CD8-positive, alpha-beta memory T cell (primary cell): ENCODE measurements at regions not wholly inside any gene's neighbourhood (a gene's known extent, or its start where the extent isn't known, plus 50 kb on each side); places are given as distances from the start of the nearest gene placed in this dataset.

ENCODE experiments used
- CTCF ChIA-PET: fragments of 350-600 bp; sonication (Branson Sonifier 250); formaldehyde crosslinking; loops from one replicate; lab custom pipeline; 2021; ENCODE audit warnings: antibody characterized with exemption; lab: Charles Lee
- POLR2A ChIA-PET: fragments of 350-600 bp; sonication (Branson Sonifier 250); formaldehyde crosslinking; loops from one replicate; lab custom pipeline; 2021; ENCODE audit warnings: antibody characterized with exemption; lab: Charles Lee
- DNase-seq, 5 donors: peaks; one replicate each; pipeline versions ENCODE4 v3.0.0 to v3.0.0-alpha.2; 2020 to 2022; ENCODE audit warnings: mixed read lengths in 1 of 5
- H3K27ac ChIP-seq: one replicate; pipeline ENCODE4 v1.7.0; 2013; ENCODE audit warnings: low read depth, mild to moderate bottlenecking, low read length, moderate library complexity
- H3K27me3 ChIP-seq: 2 replicates; pipeline ENCODE4 v1.7.0; 2013; ENCODE audit warnings: low read length, mild to moderate bottlenecking; ENCODE audit not compliant: insufficient read depth, poor library complexity, severe bottlenecking
- H3K36me3 ChIP-seq: 2 replicates; pipeline ENCODE4 v1.7.0; 2013; ENCODE audit warnings: mild to moderate bottlenecking, low read length, moderate library complexity; ENCODE audit not compliant: insufficient read depth
- H3K4me1 ChIP-seq: 2 replicates; pipeline ENCODE4 v1.7.0; 2013; ENCODE audit warnings: mild to moderate bottlenecking, low read length, moderate library complexity; ENCODE audit not compliant: insufficient read depth
- H3K4me3 ChIP-seq: 2 replicates; pipeline ENCODE4 v1.7.0; 2013; ENCODE audit warnings: mild to moderate bottlenecking, low read length
- H3K9me3 ChIP-seq: 2 replicates; pipeline ENCODE4 v1.7.0; 2013; ENCODE audit warnings: mild to moderate bottlenecking, low read length
- H3K27ac Mint-ChIP-seq, 8 donors: one replicate each; pipeline ENCODE4 v1.8.0; 2020 to 2021; ENCODE audit warnings: mixed read lengths in 8 of 8, mild to moderate bottlenecking in 6 of 8, inconsistent platforms in 3 of 8, moderate library complexity in 3 of 8
- H3K27me3 Mint-ChIP-seq, 2 donors: one replicate each; pipeline ENCODE4 v1.8.0; 2020 to 2021; ENCODE audit warnings: mixed read lengths in 2 of 2, mild to moderate bottlenecking in 1 of 2, moderate library complexity in 1 of 2
- H3K36me3 Mint-ChIP-seq, 3 donors: one replicate each; pipeline ENCODE4 v1.8.0; 2020 to 2021; ENCODE audit warnings: mixed read lengths in 3 of 3, inconsistent platforms in 1 of 3, mild to moderate bottlenecking in 1 of 3
- H3K4me1 Mint-ChIP-seq, 3 donors: one replicate each; pipeline ENCODE4 v1.8.0; 2020 to 2021; ENCODE audit warnings: mixed read lengths in 3 of 3, inconsistent platforms in 1 of 3, mild to moderate bottlenecking in 1 of 3
- H3K4me3 Mint-ChIP-seq, 7 donors: one replicate each; pipeline ENCODE4 v1.8.0; 2020 to 2021; ENCODE audit warnings: mixed read lengths in 7 of 7, mild to moderate bottlenecking in 6 of 7, moderate library complexity in 4 of 7, inconsistent platforms in 2 of 7
- H3K9me3 Mint-ChIP-seq, 5 donors: one replicate each; pipeline ENCODE4 v1.8.0; 2020 to 2022; ENCODE audit warnings: mixed read lengths in 5 of 5, mild to moderate bottlenecking in 3 of 5, moderate library complexity in 2 of 5, inconsistent platforms in 1 of 5

DNA sequence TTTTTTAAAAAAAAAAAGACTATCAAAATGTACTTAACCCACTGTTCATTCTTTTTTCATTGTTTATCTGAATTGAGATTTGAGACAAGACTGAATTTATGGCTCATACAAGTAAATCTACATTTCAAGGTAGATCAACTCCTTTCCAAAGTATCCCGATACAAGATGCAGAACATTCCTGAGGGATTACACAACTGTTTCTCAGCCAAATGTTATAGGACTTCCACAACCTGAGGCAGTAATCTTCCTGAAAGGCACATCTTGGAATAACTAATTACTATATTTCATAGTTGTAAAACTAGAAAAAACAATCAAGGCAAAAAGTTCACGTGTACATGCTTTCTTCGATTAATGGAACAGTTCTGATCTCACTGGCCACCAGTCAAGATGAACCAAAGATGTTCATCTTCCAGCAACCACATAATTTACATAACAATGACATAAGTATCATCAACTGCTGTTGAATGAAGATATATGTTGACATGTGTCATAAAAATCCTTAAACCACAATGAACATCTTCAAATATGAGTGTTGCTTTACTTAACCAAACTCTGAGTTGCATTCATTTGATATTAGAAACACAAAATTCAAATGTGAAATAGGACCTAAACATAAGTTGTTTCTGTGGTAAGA is 225.2 kb upstream of the DKK2 start:
- Histone ChIP-seq H3K9me3 (no peaks in the 10 kb centered on the region), H3K27ac (no peak overlapping the region), H3K27me3 (no peaks in the 10 kb centered on the region), H3K4me3 (no peak overlapping the region), H3K36me3 (no peaks in the 10 kb centered on the region), H3K4me1 (no peaks in the 10 kb centered on the region)
- H3K27ac Mint-ChIP-seq: no peak overlapping the region
- CTCF ChIA-PET: no interaction called here
- no peaks in the 10 kb centered on the region for H3K4me1 Mint-ChIP-seq
- no peak for DNase-seq
- no peak overlapping the region for H3K4me3 Mint-ChIP-seq
- H3K27me3 Mint-ChIP-seq: no peaks in the 10 kb centered on the region
- no peaks in the 10 kb centered on the region for H3K36me3 Mint-ChIP-seq
- H3K9me3 Mint-ChIP-seq: peaks cover 0 to 7% (median 0%) of the 10 kb centered on the region in 5 donors
- POLR2A ChIA-PET: no interaction called here

- H3K4me1 ChIP-seq: no peaks in the 10 kb centered on the region
- Mint-ChIP-seq H3K27ac (no peak overlapping the region), H3K4me3 (no peak overlapping the region), H3K27me3 (no peaks in the 10 kb centered on the region), H3K36me3 (no peaks in the 10 kb centered on the region), H3K9me3 (peaks cover 0 to 6% (median 0%) of the 10 kb centered on the region in 5 donors), H3K4me1 (no peaks in the 10 kb centered on the region)
- no peaks in the 10 kb centered on the region for H3K9me3 ChIP-seq
- H3K4me3 ChIP-seq: no peak overlapping the region
- no peaks in the 10 kb centered on the region for H3K36me3 ChIP-seq
- H3K27ac ChIP-seq: no peak overlapping the region
- DNase-seq: no peak
- ChIA-PET CTCF (no interaction called here), POLR2A (no interaction called here)
- no peaks in the 10 kb centered on the region for H3K27me3 ChIP-seq
Observed at GRCh38 chr4:107258359-107258758, 222.2 kb upstream of the DKK2 start.

GRCh38 chr4:107255596-107255995 is 219.5 kb upstream of the DKK2 start:
- no peaks in the 10 kb centered on the region for H3K4me1 ChIP-seq
- ChIA-PET POLR2A (no interaction called here), CTCF (no interaction called here)
- no peak overlapping the region for H3K27ac ChIP-seq
- H3K27ac Mint-ChIP-seq: no peak overlapping the region
- no peaks in the 10 kb centered on the region for H3K36me3 Mint-ChIP-seq
- H3K4me3 ChIP-seq: no peak overlapping the region
- H3K9me3 Mint-ChIP-seq: peaks cover 0 to 3% (median 0%) of the 10 kb centered on the region in 5 donors
- peaks cover 0 to 2% of the 10 kb centered on the region in 2 donors for H3K27me3 Mint-ChIP-seq
- no peaks in the 10 kb centered on the region for H3K4me1 Mint-ChIP-seq
- H3K36me3 ChIP-seq: no peaks in the 10 kb centered on the region
- no peaks in the 10 kb centered on the region for H3K9me3 ChIP-seq
- no peak overlapping the region for H3K4me3 Mint-ChIP-seq
- H3K27me3 ChIP-seq: no peaks in the 10 kb centered on the region
- DNase-seq: no peak

DNA sequence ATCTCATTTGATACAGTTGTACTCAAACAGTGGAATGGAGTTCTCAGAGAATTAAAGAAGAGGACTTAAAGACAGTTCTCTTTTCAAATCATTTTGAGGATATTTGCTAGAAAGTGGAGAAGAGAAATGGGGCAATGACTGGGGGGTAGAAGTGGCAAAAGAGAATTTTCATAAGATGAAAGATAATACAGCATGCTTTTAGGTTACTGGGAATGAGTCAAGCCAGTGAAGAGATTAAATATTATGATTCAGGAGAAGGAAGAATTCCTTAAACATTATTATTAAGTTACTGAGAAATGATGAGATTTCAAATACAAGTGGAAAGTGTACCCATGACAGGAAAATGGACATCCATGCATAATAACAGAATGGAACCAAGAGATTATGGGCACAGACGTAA is 219.0 kb upstream of the DKK2 start:
- H3K4me1 Mint-ChIP-seq: no peaks in the 10 kb centered on the region
- no peak overlapping the region for H3K4me3 Mint-ChIP-seq
- Histone ChIP-seq H3K36me3 (no peaks in the 10 kb centered on the region), H3K4me1 (no peaks in the 10 kb centered on the region), H3K9me3 (no peaks in the 10 kb centered on the region), H3K27ac (no peak overlapping the region), H3K27me3 (no peaks in the 10 kb centered on the region), H3K4me3 (no peak overlapping the region)
- CTCF ChIA-PET: no interaction called here
- H3K36me3 Mint-ChIP-seq: no peaks in the 10 kb centered on the region
- DNase-seq: no peak
- no peak overlapping the region for H3K27ac Mint-ChIP-seq
- H3K9me3 Mint-ChIP-seq: peaks cover 0 to 3% (median 0%) of the 10 kb centered on the region in 5 donors
- POLR2A ChIA-PET: no interaction called here
- H3K27me3 Mint-ChIP-seq: peaks cover 0 to 2% of the 10 kb centered on the region in 2 donors

DNA sequence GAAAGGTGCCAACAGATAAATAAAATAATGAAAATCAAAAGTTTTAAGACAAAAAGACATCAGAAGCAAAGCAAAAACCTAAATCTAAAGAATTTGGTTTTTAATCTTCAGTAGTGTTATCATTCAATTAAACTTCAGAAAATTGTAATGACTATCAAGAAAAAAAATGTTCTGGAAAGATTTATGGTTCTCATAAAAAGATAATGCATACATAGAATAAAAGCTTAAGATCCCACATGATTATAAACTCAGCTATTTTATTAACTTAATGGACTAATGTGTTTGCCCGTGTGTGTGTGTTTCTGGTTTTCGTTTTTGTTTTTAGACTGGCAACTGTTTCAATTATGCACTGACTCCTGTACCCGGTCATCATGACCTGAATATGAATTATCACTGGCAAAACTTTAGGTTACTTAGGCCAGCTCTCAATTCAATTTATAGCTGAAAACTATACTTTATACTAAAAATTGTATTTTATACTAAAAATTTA is 217.5 kb upstream of the DKK2 start:
- ChIA-PET CTCF (no interaction called here), POLR2A (no interaction called here)
- no peaks in the 10 kb centered on the region for H3K4me1 Mint-ChIP-seq
- Histone ChIP-seq H3K9me3 (no peaks in the 10 kb centered on the region), H3K36me3 (no peaks in the 10 kb centered on the region), H3K27me3 (no peaks in the 10 kb centered on the region), H3K4me1 (no peaks in the 10 kb centered on the region), H3K27ac (no peak overlapping the region), H3K4me3 (no peak overlapping the region)
- H3K27me3 Mint-ChIP-seq: peaks cover 0 to 2% of the 10 kb centered on the region in 2 donors
- no peak overlapping the region for H3K27ac Mint-ChIP-seq
- H3K4me3 Mint-ChIP-seq: no peak overlapping the region
- H3K9me3 Mint-ChIP-seq: peaks cover 0 to 5% (median 0%) of the 10 kb centered on the region in 5 donors
- DNase-seq: no peak
- H3K36me3 Mint-ChIP-seq: no peaks in the 10 kb centered on the region

GRCh38 chr4:107253090-107253489 is 217.0 kb upstream of the DKK2 start:
- no peaks in the 10 kb centered on the region for H3K4me1 Mint-ChIP-seq
- POLR2A ChIA-PET: no interaction called here
- Histone ChIP-seq H3K36me3 (no peaks in the 10 kb centered on the region), H3K4me1 (no peaks in the 10 kb centered on the region), H3K4me3 (no peak overlapping the region), H3K27ac (no peak overlapping the region), H3K27me3 (no peaks in the 10 kb centered on the region), H3K9me3 (no peaks in the 10 kb centered on the region)
- DNase-seq: no peak
- H3K4me3 Mint-ChIP-seq: no peak overlapping the region
- no peaks in the 10 kb centered on the region for H3K36me3 Mint-ChIP-seq
- CTCF ChIA-PET: no interaction called here
- no peak overlapping the region for H3K27ac Mint-ChIP-seq
- H3K9me3 Mint-ChIP-seq: peaks cover 0 to 5% (median 0%) of the 10 kb centered on the region in 5 donors
- H3K27me3 Mint-ChIP-seq: peaks cover 0 to 2% of the 10 kb centered on the region in 2 donors

GRCh38 chr4:107252571-107252970 is 216.5 kb upstream of the DKK2 start:
- Mint-ChIP-seq H3K4me1 (no peaks in the 10 kb centered on the region), H3K27ac (no peak overlapping the region), H3K4me3 (no peak overlapping the region), H3K36me3 (no peaks in the 10 kb centered on the region), H3K9me3 (peaks cover 0 to 5% (median 0%) of the 10 kb centered on the region in 5 donors), H3K27me3 (peaks cover 0 to 2% of the 10 kb centered on the region in 2 donors)
- Histone ChIP-seq H3K4me1 (no peaks in the 10 kb centered on the region), H3K36me3 (no peaks in the 10 kb centered on the region), H3K27me3 (no peaks in the 10 kb centered on the region), H3K9me3 (no peaks in the 10 kb centered on the region), H3K4me3 (no peak overlapping the region), H3K27ac (no peak overlapping the region)
- CTCF ChIA-PET: no interaction called here
- no peak for DNase-seq
- POLR2A ChIA-PET: no interaction called here

- Histone ChIP-seq H3K27ac (no peak overlapping the region), H3K9me3 (no peaks in the 10 kb centered on the region), H3K4me1 (no peaks in the 10 kb centered on the region), H3K36me3 (no peaks in the 10 kb centered on the region), H3K4me3 (no peak overlapping the region), H3K27me3 (no peaks in the 10 kb centered on the region)
- ChIA-PET CTCF (no interaction called here), POLR2A (no interaction called here)
- H3K27me3 Mint-ChIP-seq: peaks cover 0 to 3% of the 10 kb centered on the region in 2 donors
- no peak overlapping the region for H3K4me3 Mint-ChIP-seq
- no peak overlapping the region for H3K27ac Mint-ChIP-seq
- H3K9me3 Mint-ChIP-seq: peaks cover 0 to 2% (median 0%) of the 10 kb centered on the region in 5 donors
- no peaks in the 10 kb centered on the region for H3K4me1 Mint-ChIP-seq
- DNase-seq: no peak
- H3K36me3 Mint-ChIP-seq: no peaks in the 10 kb centered on the region
Observed at GRCh38 chr4:107248571-107248970, 212.5 kb upstream of the DKK2 start.
